NCI-H1092 (cell line): ENCODE measurements at regions not wholly inside any gene's neighbourhood (a gene's known extent, or its start where the extent isn't known, plus 50 kb on each side); places are given as distances from the start of the nearest gene placed in this dataset.

Source experiments
- DNase-seq: peaks from one replicate; lab custom pipeline; 2025; lab: John Stamatoyannopoulos, UW

- DNase-seq: no peak
Measured at GRCh38 chr2:144865670-144866069, 345.8 kb upstream of the ZEB2 start.

- DNase-seq: no peak
Measured at GRCh38 chr2:144859716-144860115, 339.8 kb upstream of the ZEB2 start.

- DNase-seq: no peak
Measured at GRCh38 chr2:144858211-144858610, 338.3 kb upstream of the ZEB2 start.

- DNase-seq: no peak
Measured at GRCh38 chr2:144854596-144854995, 334.7 kb upstream of the ZEB2 start.

- no peak for DNase-seq
Measured at GRCh38 chr2:144849612-144850011, 329.7 kb upstream of the ZEB2 start.

GRCh38 chr2:144848423-144848822 lies 328.5 kb upstream of the ZEB2 start:
- no peak for DNase-seq

- DNase-seq: no peak
Measured at GRCh38 chr2:144847347-144848080, 327.6 kb upstream of the ZEB2 start.

GRCh38 chr2:144836635-144837350 lies 316.9 kb upstream of the ZEB2 start:
- DNase-seq: no peak

GRCh38 chr2:144835634-144836350 lies 315.9 kb upstream of the ZEB2 start:
- DNase-seq: no peak

GRCh38 chr2:144834998-144835633 lies 315.2 kb upstream of the ZEB2 start:
- DNase-seq: no peak

- DNase-seq: no peak
Measured at GRCh38 chr2:144834363-144834762, 314.4 kb upstream of the ZEB2 start.

GRCh38 chr2:144833075-144833637 lies 313.2 kb upstream of the ZEB2 start:
- DNase-seq: no peak

GRCh38 chr2:144832048-144832447 lies 312.1 kb upstream of the ZEB2 start:
- DNase-seq: no peak

GRCh38 chr2:144830543-144830942 lies 310.6 kb upstream of the ZEB2 start:
- DNase-seq: no peak

- DNase-seq: no peak
Measured at GRCh38 chr2:144827404-144827803, 307.5 kb upstream of the ZEB2 start.

GRCh38 chr2:144826105-144826504 lies 306.2 kb upstream of the ZEB2 start:
- DNase-seq: no peak

- DNase-seq: no peak
Measured at GRCh38 chr2:144825331-144826020, 305.6 kb upstream of the ZEB2 start.

- DNase-seq: no peak
Measured at GRCh38 chr2:144824306-144825080, 304.6 kb upstream of the ZEB2 start.

- no peak for DNase-seq
Measured at GRCh38 chr2:144822966-144823365, 303.0 kb upstream of the ZEB2 start.

GRCh38 chr2:144812288-144812687 lies 292.4 kb upstream of the ZEB2 start:
- no peak for DNase-seq

GRCh38 chr2:144801766-144802165 lies 281.8 kb upstream of the ZEB2 start:
- DNase-seq: no peak
